ENCODE measurements at regions not wholly inside any gene's neighbourhood (a gene's known extent, or its start where the extent isn't known, plus 50 kb on each side); places are given as distances from the start of the nearest gene placed in this dataset.

- DNase-seq (ENCODE audit: low read depth): no peak
Observed at GRCh38 chr1:187091666-187092065, 262.9 kb downstream of the PLA2G4A start.

DNA sequence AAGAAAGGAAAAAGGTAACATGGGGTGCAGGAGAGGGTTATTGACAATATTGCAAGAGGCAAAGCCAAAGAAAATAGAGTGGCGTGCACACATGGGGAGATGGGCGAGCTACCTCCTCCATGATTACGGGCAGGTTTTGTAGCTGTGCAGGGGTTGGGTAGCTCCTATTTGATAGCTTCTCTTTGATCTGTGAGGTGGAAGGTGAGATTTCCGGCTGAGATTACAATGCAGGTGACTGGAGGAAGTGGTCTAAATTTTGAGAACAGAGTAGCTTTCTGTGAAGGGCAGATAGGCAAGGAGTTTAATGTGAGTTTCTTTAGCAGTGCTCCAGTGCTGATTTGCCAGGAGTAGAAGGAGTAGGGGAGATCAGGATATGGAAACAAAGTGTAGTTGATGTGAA is 263.4 kb downstream of the PLA2G4A start:
- DNase-seq (ENCODE audit: low read depth): no peak

- DNase-seq (ENCODE audit: low read depth): no peak
Observed at GRCh38 chr1:187096689-187097088, 267.9 kb downstream of the PLA2G4A start.

GRCh38 chr1:187110351-187110750 is 281.6 kb downstream of the PLA2G4A start:
- no peak for DNase-seq (ENCODE audit: low read depth)

- no peak for DNase-seq (ENCODE audit: low read depth)
Observed at GRCh38 chr1:187114792-187115191, 286.0 kb downstream of the PLA2G4A start.

GRCh38 chr1:187121661-187122060 is 292.9 kb downstream of the PLA2G4A start:
- DNase-seq (ENCODE audit: low read depth): no peak

- DNase-seq (ENCODE audit: low read depth): no peak
Observed at GRCh38 chr1:187122566-187122965, 293.8 kb downstream of the PLA2G4A start.

DNA sequence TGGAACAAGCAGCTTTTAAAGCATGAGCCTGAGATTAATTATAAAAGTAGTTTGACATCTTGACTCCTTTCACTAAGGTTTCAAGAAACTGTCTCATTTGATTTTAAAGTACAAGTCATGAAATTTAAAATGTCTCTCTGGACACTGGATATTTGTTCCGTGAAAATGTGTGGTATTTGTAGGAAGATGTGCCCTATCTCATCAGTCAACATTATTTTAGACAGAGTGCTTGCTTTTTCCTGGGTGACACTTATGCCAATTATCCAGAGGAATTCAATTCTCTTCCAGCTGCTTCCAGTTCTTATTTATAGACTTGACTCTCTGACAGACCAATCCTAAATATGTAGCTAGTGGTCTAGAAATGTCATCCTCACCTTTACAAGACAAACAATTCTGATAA is 300.4 kb downstream of the PLA2G4A start:
- DNase-seq (ENCODE audit: low read depth): no peak

DNA sequence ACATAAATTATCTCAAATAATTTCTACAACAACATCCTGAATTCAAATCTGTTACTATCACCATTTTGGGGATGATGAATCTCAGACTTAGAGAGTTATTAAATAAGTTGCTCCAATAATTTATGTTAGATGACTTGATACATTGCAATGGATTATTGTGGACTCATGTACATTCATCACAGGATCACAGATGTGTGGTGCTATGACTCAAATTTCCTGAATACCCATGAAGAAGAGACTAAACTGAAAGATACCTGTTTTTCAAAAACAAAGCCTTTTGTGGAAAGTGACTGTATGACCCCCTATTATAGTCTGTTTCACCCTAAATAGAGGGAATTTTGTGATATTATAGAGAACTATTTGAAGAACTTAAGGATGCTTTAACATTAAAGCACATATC is 315.0 kb downstream of the PLA2G4A start:
- no peak for DNase-seq (ENCODE audit: low read depth)

- DNase-seq (ENCODE audit: low read depth): no peak
Observed at GRCh38 chr1:187146388-187146787, 317.6 kb downstream of the PLA2G4A start.

DNA sequence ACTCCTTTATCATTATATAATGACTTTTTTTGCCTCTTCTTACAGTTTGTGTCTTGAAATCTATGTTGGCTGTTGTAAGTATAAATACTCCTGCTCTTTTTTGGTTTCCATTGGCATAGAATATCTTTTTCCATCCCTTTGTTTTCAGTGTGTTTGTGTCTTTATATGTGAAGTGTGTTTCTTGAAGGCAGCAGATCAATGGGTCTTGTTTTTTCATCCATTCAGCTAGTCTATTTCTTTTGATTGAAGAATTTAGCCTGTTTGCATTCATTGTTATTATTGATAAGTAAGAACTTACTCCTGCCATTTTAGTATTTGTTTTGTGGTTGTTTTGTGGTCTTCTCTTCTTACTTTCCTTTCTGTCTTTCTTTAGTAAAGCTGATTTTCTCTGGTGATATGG is 322.8 kb downstream of the PLA2G4A start:
- DNase-seq (ENCODE audit: low read depth): no peak

GRCh38 chr1:187153047-187153446 is 324.3 kb downstream of the PLA2G4A start:
- no peak for DNase-seq (ENCODE audit: low read depth)

GRCh38 chr1:187157115-187157514 is 328.4 kb downstream of the PLA2G4A start:
- DNase-seq (ENCODE audit: low read depth): no peak

DNA sequence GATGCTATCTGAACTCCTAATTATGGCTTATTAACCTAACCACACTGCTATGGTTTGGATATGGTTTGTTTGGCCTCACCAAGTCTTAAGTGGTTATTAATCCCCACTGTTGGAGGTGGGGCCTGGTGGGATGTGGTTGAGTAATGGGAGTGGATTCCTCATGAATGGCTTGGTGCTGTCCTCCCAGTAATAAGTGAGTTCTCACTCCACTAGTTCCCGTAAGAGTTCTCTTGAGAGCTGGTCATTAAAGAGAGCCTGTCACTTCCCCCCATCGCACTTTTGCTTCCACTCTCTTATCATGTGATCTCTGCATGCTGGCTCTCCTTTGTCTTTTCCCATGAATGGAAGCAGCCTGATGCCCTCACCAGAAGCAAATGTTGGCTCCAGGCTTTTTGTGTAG is 328.8 kb downstream of the PLA2G4A start:
- no peak for DNase-seq (ENCODE audit: low read depth)

DNA sequence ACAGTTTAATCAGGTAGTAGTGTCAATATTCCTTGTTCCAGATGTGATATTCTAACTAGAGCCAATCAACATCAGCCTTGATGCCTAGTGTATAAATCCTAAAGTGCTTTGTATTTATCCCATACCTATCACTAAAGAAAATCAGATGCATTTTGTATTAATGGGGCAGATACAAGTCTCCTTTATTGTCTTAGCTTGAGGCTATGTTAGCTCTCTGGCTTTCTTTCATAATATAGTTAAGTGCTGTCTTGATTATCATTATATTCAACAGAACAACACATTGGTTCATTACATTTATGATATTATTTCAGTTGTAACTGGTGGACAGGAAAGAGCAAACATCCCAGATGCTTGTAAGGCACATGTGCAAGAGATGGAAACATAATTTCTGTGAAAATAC is 338.8 kb downstream of the PLA2G4A start:
- DNase-seq (ENCODE audit: low read depth): no peak

GRCh38 chr1:187168297-187168696 is 339.5 kb downstream of the PLA2G4A start:
- DNase-seq (ENCODE audit: low read depth): no peak

- DNase-seq (ENCODE audit: low read depth): no peak
Observed at GRCh38 chr1:187185389-187185788, 356.6 kb downstream of the PLA2G4A start.

- no peak for DNase-seq (ENCODE audit: low read depth)
Observed at GRCh38 chr1:187197685-187198084, 368.9 kb downstream of the PLA2G4A start.

GRCh38 chr1:187203257-187203656 is 374.5 kb downstream of the PLA2G4A start:
- DNase-seq (ENCODE audit: low read depth): peak; percentile 16

- DNase-seq (ENCODE audit: low read depth): no peak
Observed at GRCh38 chr1:187212377-187212776, 383.6 kb downstream of the PLA2G4A start.

GRCh38 chr1:187226396-187226795 is 397.6 kb downstream of the PLA2G4A start:
- DNase-seq (ENCODE audit: low read depth): no peak

GRCh38 chr1:187228790-187229189 is 400.0 kb downstream of the PLA2G4A start:
- DNase-seq (ENCODE audit: low read depth): no peak

DNA sequence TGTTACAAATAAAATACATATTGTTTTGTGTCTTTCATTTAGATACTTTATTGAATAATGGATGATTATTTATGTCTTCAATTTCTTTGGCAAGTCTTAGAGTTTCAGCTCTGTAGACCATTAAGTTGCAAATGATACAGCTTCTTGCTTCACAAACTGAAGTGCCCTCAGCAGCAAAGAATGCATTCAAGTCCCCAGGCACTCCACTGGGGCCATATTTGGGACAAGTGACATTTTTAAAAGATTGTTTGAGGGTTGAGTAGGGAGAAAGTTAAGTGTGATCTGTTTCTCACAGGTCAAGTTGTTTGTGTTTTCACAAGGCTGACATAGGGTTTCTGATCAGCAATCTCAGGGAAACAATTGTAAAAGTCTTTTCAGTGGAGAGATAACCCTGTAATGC is 400.7 kb downstream of the PLA2G4A start:
- DNase-seq (ENCODE audit: low read depth): no peak

GRCh38 chr1:187234706-187235105 is 406.0 kb downstream of the PLA2G4A start:
- no peak for DNase-seq (ENCODE audit: low read depth)

GRCh38 chr1:187236199-187236598 is 407.4 kb downstream of the PLA2G4A start:
- DNase-seq (ENCODE audit: low read depth): no peak

Data from stromal cell of bone marrow (primary cell).